ENCODE measurements at regions not wholly inside any gene's neighbourhood (a gene's known extent, or its start where the extent isn't known, plus 50 kb on each side); places are given as distances from the start of the nearest gene placed in this dataset.

DNA sequence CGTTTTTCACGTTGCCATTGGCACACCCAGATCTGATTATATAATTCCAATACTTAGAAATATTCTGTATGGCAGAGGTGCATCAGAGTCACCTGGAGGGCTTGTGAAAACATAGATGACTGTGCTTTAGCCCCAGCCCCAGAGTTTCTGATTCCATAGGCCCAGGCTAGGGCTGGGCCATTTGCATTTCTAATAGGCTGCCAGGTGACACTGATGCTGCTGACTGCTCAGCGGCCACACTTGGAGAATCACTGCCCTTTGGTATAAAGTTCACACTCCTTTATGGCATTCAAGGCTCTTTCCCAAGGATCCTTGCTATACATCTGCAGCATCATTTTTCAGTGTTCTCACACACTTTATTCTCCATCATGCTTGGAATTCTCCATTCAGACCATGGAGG is 137.1 kb downstream of the AKAP11 start:
- POLR2A ChIA-PET: no interaction called here
- Mint-ChIP-seq H3K9me3 (no peaks in the 10 kb centered on the region), H3K27ac (no peak overlapping the region), H3K4me3 (no peak overlapping the region), H3K36me3 (ENCODE audit: low read depth) (no peaks in the 10 kb centered on the region), H3K27me3 (no peaks in the 10 kb centered on the region), H3K4me1 (peaks cover 26% of the 10 kb centered on the region)
- no peak for DNase-seq
- TF ChIP-seq, protein P1, sequence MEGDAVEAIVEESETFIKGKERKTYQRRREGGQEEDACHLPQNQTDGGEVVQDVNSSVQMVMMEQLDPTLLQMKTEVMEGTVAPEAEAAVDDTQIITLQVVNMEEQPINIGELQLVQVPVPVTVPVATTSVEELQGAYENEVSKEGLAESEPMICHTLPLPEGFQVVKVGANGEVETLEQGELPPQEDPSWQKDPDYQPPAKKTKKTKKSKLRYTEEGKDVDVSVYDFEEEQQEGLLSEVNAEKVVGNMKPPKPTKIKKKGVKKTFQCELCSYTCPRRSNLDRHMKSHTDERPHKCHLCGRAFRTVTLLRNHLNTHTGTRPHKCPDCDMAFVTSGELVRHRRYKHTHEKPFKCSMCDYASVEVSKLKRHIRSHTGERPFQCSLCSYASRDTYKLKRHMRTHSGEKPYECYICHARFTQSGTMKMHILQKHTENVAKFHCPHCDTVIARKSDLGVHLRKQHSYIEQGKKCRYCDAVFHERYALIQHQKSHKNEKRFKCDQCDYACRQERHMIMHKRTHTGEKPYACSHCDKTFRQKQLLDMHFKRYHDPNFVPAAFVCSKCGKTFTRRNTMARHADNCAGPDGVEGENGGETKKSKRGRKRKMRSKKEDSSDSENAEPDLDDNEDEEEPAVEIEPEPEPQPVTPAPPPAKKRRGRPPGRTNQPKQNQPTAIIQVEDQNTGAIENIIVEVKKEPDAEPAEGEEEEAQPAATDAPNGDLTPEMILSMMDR (IDR thresholded peaks at IDR 0.05): no peak
- intact Hi-C loops (cut with micrococcal nuclease): no loop called here
- CTCF ChIA-PET: no interaction called here
- ATAC-seq (ENCODE audit: low read depth): no peak

DNA sequence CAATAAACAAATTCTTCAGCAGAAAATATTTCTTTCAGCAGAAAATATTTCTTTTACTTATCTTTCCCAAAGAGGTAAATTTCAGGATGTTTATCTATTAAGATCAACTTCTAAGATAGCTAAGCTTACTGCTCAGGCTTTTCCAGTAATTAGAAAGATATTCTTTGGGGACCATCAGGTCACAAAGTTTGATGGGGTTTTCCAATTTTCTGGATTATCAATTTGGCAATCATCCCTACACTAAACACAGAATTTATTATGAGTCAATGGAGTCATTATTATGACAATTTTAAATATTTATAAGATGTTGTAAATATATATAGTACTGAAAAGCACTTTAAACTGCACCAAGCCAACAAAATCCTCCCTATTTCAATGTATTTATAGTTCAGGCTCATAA is 137.6 kb downstream of the AKAP11 start:
- no peak for DNase-seq
- no peak overlapping the region for H3K4me3 Mint-ChIP-seq
- H3K27ac Mint-ChIP-seq: no peak overlapping the region
- intact Hi-C loops (cut with micrococcal nuclease): no loop called here
- H3K36me3 Mint-ChIP-seq (ENCODE audit: low read depth): no peaks in the 10 kb centered on the region
- H3K27me3 Mint-ChIP-seq: no peaks in the 10 kb centered on the region
- TF ChIP-seq, protein P1 (IDR thresholded peaks at IDR 0.05): no peak
- ChIA-PET CTCF (no interaction called here), POLR2A (no interaction called here)
- no peak for ATAC-seq (ENCODE audit: low read depth)
- H3K4me1 Mint-ChIP-seq: peaks cover 26% of the 10 kb centered on the region
- no peaks in the 10 kb centered on the region for H3K9me3 Mint-ChIP-seq

DNA sequence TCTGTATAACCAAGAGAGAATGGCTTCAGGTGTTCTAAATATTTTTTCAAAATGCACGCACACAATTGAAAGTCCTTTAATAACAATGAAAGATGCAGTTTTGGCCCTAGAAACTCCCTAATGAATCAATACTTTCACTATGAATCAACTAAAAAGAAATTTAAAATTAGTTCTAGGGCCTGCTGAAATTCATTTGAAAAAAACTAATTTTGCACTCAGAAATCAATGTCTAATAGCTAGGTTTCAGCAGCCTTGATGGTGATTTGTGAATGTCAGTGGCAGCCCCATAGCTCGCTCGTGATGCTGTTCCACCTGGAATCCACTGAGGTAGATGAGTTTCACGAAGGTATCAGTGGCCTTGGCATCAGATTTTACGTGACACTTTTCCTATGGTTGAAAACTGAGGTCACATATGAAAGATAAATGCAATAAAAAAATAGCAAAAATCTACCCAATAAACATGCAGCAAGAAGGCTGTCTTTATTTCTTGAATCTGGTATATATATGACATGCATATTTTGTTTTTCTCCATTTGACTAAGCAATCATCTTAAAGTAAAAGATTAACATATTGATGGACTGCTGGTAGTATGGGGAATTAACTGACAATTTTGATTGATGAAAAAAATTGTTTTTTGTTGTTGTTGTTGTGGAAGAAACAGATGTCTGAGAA is 141.0 kb downstream of the AKAP11 start:
- no peak overlapping the region for H3K4me3 Mint-ChIP-seq
- intact Hi-C loops (cut with micrococcal nuclease): loop anchor here (2.0 kb wide), 1 partner anchor 16 kb away; no protein-coding TSS in a partner anchor
- no peaks in the 10 kb centered on the region for H3K9me3 Mint-ChIP-seq
- POLR2A ChIA-PET: no interaction called here
- H3K36me3 Mint-ChIP-seq (ENCODE audit: low read depth): no peaks in the 10 kb centered on the region
- H3K27me3 Mint-ChIP-seq: no peaks in the 10 kb centered on the region
- peaks cover 8% of the 10 kb centered on the region for H3K4me1 Mint-ChIP-seq
- CTCF ChIA-PET: no interaction called here
- ATAC-seq (ENCODE audit: low read depth) (no peak), DNase-seq (no peak)
- no peak overlapping the region for H3K27ac Mint-ChIP-seq
- TF ChIP-seq, protein P1 (IDR thresholded peaks at IDR 0.05): no peak

DNA sequence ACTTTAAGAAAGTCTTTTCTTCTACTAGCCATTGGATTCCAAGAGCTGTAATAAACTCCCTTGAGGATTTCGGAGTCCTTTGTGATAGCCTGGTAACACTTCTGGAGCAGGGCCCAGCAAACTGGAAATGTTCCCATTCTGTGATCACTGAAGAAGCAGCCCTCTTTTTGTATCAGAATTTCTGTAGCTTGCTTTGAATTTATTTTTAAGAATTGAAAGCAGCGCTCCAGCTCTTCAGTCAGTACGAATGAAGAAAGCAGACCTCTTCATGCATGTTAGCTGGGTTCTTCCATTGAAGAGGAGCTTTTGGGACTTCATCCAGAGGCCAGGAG is 141.5 kb downstream of the AKAP11 start:
- no peak overlapping the region for H3K27ac Mint-ChIP-seq
- H3K27me3 Mint-ChIP-seq: no peaks in the 10 kb centered on the region
- no peaks in the 10 kb centered on the region for H3K36me3 Mint-ChIP-seq (ENCODE audit: low read depth)
- intact Hi-C loops (cut with micrococcal nuclease): loop anchor here (2.0 kb wide), 1 partner anchor 17 kb away; no protein-coding TSS in a partner anchor
- TF ChIP-seq, protein P1 (IDR thresholded peaks at IDR 0.05): no peak
- H3K4me3 Mint-ChIP-seq: no peak overlapping the region
- ChIA-PET POLR2A (interaction anchor here (1.3 kb wide), 1 partner anchor 36 kb away, joined by 3 read pairs; no protein-coding TSS in a partner anchor), CTCF (no interaction called here)
- H3K9me3 Mint-ChIP-seq: no peaks in the 10 kb centered on the region
- DNase-seq (no peak), ATAC-seq (ENCODE audit: low read depth) (no peak)
- peaks cover 8% of the 10 kb centered on the region for H3K4me1 Mint-ChIP-seq

DNA sequence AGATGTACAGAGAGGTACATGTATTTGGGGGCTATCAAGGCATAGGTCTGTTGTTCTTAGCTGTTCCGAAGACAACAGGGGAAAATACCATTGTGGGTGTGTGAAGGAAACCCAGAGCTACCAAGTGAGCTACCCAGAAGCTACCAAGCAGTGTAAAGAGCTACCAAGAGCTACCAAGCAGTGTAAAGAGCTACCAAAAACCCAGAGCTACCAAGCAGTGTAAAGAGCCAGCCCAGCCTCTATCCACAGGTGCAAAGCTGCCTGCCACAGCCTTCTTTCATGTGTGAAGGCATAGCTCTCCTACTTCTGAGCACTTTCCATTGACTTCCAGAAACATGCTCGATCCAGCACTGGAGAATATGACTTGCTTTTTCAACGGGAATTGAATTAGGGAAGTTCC is 145.7 kb downstream of the AKAP11 start:
- ATAC-seq (ENCODE audit: low read depth) (no peak), DNase-seq (no peak)
- TF ChIP-seq, protein P1 (IDR thresholded peaks at IDR 0.05): no peak
- ChIA-PET CTCF (no interaction called here), POLR2A (no interaction called here)
- no peaks in the 10 kb centered on the region for H3K36me3 Mint-ChIP-seq (ENCODE audit: low read depth)
- peaks cover 4% of the 10 kb centered on the region for H3K4me1 Mint-ChIP-seq
- no peaks in the 10 kb centered on the region for H3K27me3 Mint-ChIP-seq
- no peak overlapping the region for H3K27ac Mint-ChIP-seq
- no peaks in the 10 kb centered on the region for H3K9me3 Mint-ChIP-seq
- H3K4me3 Mint-ChIP-seq: no peak overlapping the region
- intact Hi-C loops (cut with micrococcal nuclease): no loop called here

Data from activated B cell treated with CpG ODN at 0.5 μM for 24 hours (primary cell).